NCI-H345 treated with DMSO at 0.1 percent for 48 hours (cell line): ENCODE measurements at regions not wholly inside any gene's neighbourhood (a gene's known extent, or its start where the extent isn't known, plus 50 kb on each side); places are given as distances from the start of the nearest gene placed in this dataset.
"Not testable (repeated sequence)": the region's sequence is repeated elsewhere in the genome, so short reads cannot be mapped to it uniquely, and the experiment has no call there.

ENCODE experiments used
- DNase-seq: peaks from one replicate; lab custom pipeline; 2025; ENCODE audit not compliant: unreplicated experiment; lab: John Stamatoyannopoulos, UW

GRCh38 chr9:135397142-135397541 lies 82.4 kb upstream of the PPP1R26 start:
- DNase-seq, result no peak

DNA sequence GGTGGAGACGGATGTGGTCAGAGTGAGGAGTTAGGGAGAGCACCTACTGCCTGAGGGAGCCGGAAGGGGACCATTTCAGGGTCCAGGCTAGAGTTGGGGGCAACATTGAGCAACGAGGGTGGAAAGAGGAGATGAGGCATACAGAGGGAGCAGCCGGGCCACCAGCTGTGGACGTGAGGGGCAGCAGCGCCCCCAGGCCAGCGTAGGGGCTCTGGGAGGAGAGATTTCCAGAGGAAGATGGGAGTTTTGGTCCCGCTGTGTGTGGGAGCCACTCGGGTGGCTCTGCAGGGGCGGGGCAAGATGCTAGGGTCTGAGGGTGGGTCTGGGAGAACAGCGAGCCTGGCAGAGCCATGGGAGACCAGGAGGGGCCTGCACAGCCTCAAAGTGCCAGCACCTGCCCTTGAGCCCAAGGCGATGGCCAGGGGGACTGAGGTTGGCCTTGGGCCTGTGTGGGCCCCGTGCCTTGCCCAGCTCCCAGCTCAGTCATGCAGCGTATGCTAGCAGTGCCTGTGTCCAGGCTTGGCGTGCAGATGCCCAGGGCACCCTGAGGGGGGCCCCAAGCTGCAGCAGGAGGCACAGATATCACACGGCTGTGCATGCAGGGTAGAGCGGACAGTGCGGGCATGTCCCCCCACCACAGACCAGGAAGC lies 80.5 kb upstream of the PPP1R26 start:
- DNase-seq, result no peak

- DNase-seq, result no peak
Measured at GRCh38 chr9:135400496-135400895, 79.1 kb upstream of the PPP1R26 start.

GRCh38 chr9:135401218-135401617 lies 78.4 kb upstream of the PPP1R26 start:
- DNase-seq, result no peak

DNA sequence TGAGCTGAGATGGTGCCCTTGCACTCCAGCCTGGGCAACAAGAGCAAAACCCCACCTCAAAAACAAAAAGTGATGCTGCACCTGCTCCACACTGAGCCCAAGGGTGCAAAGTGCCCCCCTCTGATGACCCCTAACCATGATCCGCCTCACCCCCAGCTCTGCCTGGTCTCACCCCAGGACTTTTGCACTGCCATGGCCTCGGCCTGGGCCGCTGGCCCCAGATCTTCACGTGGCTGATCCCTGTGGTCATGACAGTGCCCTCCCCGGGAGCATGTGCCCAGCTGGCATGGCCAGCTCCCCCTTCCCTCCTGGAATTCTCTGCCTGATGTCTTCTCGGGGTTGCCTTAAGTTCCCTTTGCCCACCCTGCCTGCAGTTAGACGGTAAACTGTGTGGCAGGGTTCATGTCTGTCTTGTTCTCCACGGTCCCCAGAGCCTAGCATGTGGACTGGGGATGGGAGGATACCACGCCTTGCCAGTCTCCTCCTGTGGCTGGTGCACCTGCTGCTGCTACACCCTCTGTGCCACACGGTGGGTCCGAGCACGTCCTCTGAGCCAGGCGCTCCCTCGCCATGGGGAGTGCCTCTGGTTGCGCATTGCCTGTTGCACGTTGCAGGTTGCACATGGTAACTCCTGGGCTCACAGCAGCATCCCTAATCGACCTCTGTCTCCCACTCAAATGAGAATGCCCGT lies 77.4 kb upstream of the PPP1R26 start:
- DNase-seq, result no peak

- no peak for DNase-seq
Measured at GRCh38 chr9:135402739-135403695, 76.6 kb upstream of the PPP1R26 start.

- DNase-seq, result no peak
Measured at GRCh38 chr9:135403733-135404450, 75.7 kb upstream of the PPP1R26 start.

DNA sequence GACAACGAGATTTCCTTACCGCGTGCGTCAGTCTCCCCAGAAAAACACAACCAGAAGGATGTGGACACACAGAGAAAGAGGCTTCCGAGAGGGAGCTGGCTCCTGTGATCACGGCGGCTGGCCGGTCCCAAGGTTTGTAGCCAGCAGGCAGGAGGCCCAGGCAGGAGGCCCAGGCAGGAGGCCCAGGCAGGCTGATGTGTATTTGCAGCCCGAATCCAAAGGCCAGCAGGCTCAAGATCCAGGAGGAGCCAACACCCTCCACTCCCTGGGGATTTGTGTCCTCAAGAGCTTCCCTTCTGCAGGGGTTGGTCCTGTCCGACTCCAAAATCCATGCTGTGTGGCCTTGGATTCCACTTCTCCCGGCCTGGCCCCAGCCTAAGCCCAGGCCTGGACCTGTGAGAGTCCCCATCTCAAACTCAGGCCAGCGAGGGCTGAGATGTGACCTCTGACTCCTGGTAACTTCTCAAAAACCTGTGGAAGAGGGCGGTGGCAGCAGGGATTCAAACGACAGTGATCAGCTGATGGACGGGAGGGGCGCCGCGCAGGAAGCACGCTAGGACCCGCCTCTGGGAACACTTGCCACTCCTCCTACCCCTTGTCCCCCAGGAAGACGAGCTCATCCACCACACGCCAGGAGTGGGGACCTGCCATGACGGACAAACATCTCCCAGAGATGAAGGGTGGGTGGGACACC lies 75.0 kb upstream of the PPP1R26 start:
- DNase-seq, result no peak

DNA sequence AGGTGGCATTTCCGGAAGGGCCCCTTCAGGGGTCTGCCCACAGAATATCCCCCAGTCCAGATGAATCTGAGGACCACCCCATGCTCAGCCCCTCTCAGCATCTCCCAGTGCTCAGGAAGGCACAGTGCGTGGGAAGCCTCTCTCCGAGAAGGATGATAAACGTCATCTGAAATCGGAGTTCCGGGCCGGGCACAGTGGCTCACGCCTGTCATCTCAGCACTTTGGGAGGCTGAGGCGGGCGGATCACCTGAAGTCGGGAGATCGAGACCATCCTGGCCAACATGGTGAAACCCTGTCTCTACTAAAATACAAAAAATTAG lies 74.5 kb upstream of the PPP1R26 start:
- not testable (repeated sequence) for DNase-seq

GRCh38 chr9:135408476-135409254 lies 70.9 kb upstream of the PPP1R26 start:
- no peak for DNase-seq

DNA sequence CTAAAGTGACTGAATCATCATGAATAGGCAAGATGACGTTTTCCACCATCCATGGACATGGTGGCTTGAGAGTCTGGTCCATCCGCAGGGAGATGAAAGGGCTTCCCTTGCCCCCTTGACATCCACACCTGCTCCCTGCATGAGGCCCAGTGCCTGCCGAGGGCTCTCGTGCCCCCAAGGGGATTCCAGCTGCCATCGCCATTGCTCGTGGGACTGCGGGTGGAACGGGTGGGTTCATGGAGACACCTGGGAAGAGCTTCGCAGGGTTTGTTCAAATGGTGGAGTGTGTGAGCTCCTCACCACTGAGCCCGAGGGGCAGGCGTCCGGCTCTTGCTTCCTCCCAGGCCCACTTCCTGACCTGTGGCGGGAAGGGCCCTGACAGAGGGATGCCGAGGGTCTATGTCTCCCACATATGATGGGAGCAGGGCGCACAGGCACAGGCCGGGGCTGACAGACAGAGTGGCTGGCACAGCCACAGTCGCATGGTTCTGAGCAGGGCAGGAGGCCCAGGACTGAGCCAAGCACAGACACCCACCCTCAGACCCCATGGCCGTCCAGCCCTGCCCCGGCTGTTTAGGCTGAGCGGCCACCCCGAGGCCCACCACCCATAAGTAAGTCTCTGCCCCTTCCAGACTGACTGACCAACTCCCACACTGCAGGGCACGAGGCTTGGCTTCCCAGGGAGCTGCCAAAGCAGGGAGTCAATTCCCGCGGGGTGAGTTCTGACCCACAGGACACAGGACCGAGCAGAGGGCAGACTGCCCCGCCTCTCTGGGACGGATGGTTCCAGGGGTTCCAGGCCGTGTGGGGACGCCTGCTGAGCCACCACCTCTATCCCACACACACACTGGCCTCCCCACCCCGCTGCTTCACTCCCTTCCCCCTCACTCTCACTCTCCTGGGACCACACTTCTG lies 70.0 kb upstream of the PPP1R26 start:
- no peak for DNase-seq

- no peak for DNase-seq
Measured at GRCh38 chr9:135410421-135410820, 69.2 kb upstream of the PPP1R26 start.

DNA sequence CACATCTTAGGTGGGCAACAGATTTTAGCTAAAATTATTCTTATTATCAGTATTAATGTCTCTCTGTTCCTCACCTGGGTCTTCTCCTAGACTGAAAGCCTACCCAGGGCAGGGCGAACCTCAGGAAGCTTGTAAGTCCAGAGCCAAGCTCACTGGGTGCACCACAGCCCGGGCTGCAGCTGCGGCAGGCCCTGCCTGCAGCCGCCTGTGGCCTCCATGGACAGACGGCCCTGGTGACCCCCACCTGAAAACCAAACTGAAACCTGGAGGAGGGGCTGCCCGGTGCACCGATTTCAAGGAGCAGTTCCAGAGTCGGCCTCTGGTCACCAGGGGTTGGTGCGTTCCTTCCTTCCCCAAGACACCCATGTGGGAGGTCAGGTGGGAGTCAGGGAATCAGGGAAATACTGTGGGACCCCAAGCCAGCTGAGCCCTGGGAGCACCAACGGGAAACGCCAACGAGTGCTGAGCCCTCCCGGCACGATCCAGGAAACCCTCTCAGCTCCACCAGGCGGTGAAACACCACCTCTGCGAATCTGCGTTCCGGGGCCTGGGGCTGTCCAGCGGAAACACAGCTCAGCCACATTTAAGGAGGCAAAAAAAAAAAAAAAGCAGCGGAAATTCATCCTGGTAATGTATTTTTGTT lies 68.6 kb upstream of the PPP1R26 start:
- DNase-seq, result no peak

GRCh38 chr9:135411605-135412004 lies 68.0 kb upstream of the PPP1R26 start:
- not testable (repeated sequence) for DNase-seq

- peak; percentile 73 for DNase-seq
Measured at GRCh38 chr9:135412315-135413085, 67.1 kb upstream of the PPP1R26 start.

DNA sequence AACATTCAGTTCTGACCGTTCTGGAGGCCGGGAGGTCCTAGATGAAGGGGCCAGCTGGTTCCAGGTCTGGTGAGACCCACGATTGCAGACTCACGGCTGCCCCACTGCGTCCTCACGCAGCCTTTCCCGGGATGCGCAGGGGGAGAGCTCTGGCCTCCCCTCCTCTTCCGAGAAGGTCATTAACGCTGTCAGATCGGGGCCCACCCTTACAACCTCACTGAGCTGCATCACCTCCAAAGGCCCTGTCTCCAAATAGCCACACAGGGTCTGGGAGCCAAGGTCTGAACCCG lies 66.6 kb upstream of the PPP1R26 start:
- DNase-seq, result no peak

GRCh38 chr9:135413461-135413860 lies 66.1 kb upstream of the PPP1R26 start:
- no peak for DNase-seq

DNA sequence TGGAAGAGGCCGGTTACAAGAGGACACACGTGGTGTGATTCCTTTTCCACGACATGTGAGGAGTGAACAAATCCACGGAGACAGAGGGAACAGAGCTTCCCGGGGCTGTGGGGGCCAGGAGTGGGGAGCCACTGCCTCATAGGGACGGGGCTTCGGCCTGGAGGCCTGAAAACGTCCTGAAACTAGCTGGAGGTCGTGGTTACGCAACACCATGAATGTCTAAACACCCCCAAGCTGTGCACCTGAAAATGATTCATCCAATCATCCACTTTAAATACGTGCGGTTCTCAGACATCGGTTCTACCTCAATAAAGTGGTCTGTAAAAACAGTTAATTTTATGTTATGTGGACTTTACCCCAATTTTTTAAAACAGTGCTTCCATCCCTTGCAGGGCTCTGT lies 65.3 kb upstream of the PPP1R26 start:
- DNase-seq, result no peak
